ENCODE measurements at regions not wholly inside any gene's neighbourhood (a gene's known extent, or its start where the extent isn't known, plus 50 kb on each side); places are given as distances from the start of the nearest gene placed in this dataset.

DNA sequence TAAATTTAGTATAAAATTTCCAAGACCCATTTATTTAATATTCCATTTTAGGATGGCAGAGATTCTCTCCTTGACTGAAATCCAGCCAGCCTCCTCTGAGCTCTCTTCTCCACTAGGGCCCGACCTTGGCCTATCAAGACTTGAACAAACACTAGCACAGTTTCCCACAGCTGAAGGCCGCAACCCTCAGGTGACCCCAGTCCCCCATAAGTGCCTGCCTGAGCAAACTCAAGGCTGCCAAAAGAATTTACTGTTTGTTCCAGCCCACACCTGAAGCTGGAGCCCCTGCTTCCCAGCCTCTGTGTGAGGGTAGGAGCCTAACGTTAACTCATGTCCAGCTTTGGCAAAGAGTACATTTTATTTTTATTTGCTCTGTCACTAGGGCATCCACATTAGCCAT lies 629.0 kb upstream of the ZFP42 start:
- H3K9me3 Mint-ChIP-seq = no peaks in the 10 kb centered on the region

More for the DNA sequence above, 629.0 kb upstream of the ZFP42 start:
- Histone ChIP-seq H3K4me1 (ENCODE audit: insufficient read depth, low read length) (no peaks in the 10 kb centered on the region), H3K4me2 (ENCODE audit: insufficient read depth, insufficient read length, low read length) (no peak overlapping the region), H3K9me3 (ENCODE audit: control insufficient read depth, low read depth, low read length) (no peaks in the 10 kb centered on the region), H2AK5ac (ENCODE audit: insufficient read length, low read length) (no peak overlapping the region), H2BK15ac (ENCODE audit: low read depth, low read length) (no peak overlapping the region), H3K14ac (ENCODE audit: insufficient read depth, low read length) (no peak overlapping the region), H3K79me1 (ENCODE audit: insufficient read depth, low read depth, low read length, poor library complexity, severe bottlenecking) (no peaks in the 10 kb centered on the region), H3K27me3 (ENCODE audit: insufficient read depth, low read length) (no peaks in the 10 kb centered on the region), H2AFZ (ENCODE audit: low read length) (no peak overlapping the region), H3K56ac (ENCODE audit: insufficient read length, low read depth, low read length) (no peak overlapping the region), H4K20me1 (ENCODE audit: control insufficient read depth, insufficient read depth, insufficient read length) (no peaks in the 10 kb centered on the region), H4K5ac (ENCODE audit: insufficient read length, low read depth, low read length) (no peak overlapping the region), H3K23me2 (ENCODE audit: insufficient read length, low read depth, low read length, poor library complexity, severe bottlenecking) (no peaks in the 10 kb centered on the region), H3K18ac (ENCODE audit: insufficient read length, low read depth, low read length) (no peak overlapping the region), H3K23ac (ENCODE audit: insufficient read length, low read depth, low read length) (no peak overlapping the region), H2BK5ac (ENCODE audit: insufficient read length, low read length) (no peak overlapping the region), H3K79me2 (ENCODE audit: insufficient read depth, low read length) (no peaks in the 10 kb centered on the region), H3K9ac (ENCODE audit: extremely low read depth, insufficient read length, low read length) (no peak overlapping the region), H2BK20ac (ENCODE audit: low read depth, low read length, poor library complexity, severe bottlenecking) (no peak overlapping the region), H3T11ph (ENCODE audit: low read length) (no peak overlapping the region), H4K8ac (replicated peaks; ENCODE audit: insufficient read length, low read depth, low read length) (no peak overlapping the region), H3K4ac (ENCODE audit: low read depth, low read length) (no peak overlapping the region), H4K91ac (ENCODE audit: insufficient read length, low read depth, low read length) (no peak overlapping the region), H2BK12ac (ENCODE audit: insufficient read length, low read depth, low read length) (no peak overlapping the region), H2BK120ac (ENCODE audit: low read depth, low read length, poor library complexity, severe bottlenecking) (no peak overlapping the region), H3K27ac (ENCODE audit: insufficient read length, low read depth, low read length) (no peak overlapping the region)
- TF ChIP-seq, protein P1, sequence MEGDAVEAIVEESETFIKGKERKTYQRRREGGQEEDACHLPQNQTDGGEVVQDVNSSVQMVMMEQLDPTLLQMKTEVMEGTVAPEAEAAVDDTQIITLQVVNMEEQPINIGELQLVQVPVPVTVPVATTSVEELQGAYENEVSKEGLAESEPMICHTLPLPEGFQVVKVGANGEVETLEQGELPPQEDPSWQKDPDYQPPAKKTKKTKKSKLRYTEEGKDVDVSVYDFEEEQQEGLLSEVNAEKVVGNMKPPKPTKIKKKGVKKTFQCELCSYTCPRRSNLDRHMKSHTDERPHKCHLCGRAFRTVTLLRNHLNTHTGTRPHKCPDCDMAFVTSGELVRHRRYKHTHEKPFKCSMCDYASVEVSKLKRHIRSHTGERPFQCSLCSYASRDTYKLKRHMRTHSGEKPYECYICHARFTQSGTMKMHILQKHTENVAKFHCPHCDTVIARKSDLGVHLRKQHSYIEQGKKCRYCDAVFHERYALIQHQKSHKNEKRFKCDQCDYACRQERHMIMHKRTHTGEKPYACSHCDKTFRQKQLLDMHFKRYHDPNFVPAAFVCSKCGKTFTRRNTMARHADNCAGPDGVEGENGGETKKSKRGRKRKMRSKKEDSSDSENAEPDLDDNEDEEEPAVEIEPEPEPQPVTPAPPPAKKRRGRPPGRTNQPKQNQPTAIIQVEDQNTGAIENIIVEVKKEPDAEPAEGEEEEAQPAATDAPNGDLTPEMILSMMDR (conservative IDR thresholded peaks at IDR 0.05) = no peak
- Mint-ChIP-seq H3K27ac (no peak overlapping the region), H3K4me1 (no peaks in the 10 kb centered on the region), H3K4me3 (no peak overlapping the region), H3K27me3 (ENCODE audit: low read depth) (no peaks in the 10 kb centered on the region), H3K36me3 (ENCODE audit: insufficient read depth in 1 of 3, low read depth in 3 of 3) (no peaks in the 10 kb centered on the region)
- no CpG with 5 or more reads among the region's 3 CpGs for WGBS (ENCODE audit: extremely low coverage, insufficient read length, low lambda C conversion rate)
- DNase-seq = no peak
